Glutamatergic neuron (in vitro differentiated cells): ENCODE measurements at regions not wholly inside any gene's neighbourhood (a gene's known extent, or its start where the extent isn't known, plus 50 kb on each side); places are given as distances from the start of the nearest gene placed in this dataset.

Source experiments
- DNase-seq: peaks from one replicate; pipeline ENCODE4 v3.0.0; 2022
- H3K27ac Mint-ChIP-seq: one replicate; pipeline ENCODE4 v1.8.0; 2020; ENCODE audit warnings: mild to moderate bottlenecking, mixed read lengths, inconsistent platforms; ENCODE audit not compliant: unreplicated experiment
- H3K27me3 Mint-ChIP-seq: one replicate; pipeline ENCODE4 v1.8.0; 2020; ENCODE audit warnings: mild to moderate bottlenecking, moderate library complexity, mixed read lengths, inconsistent platforms; ENCODE audit not compliant: unreplicated experiment
- H3K36me3 Mint-ChIP-seq: one replicate; pipeline ENCODE4 v1.8.0; 2020; ENCODE audit warnings: mild to moderate bottlenecking, mixed read lengths, inconsistent platforms; ENCODE audit not compliant: unreplicated experiment
- H3K4me1 Mint-ChIP-seq: one replicate; pipeline ENCODE4 v1.8.0; 2020; ENCODE audit warnings: mild to moderate bottlenecking, low read depth, mixed read lengths, inconsistent platforms; ENCODE audit not compliant: unreplicated experiment
- H3K4me3 Mint-ChIP-seq: one replicate; pipeline ENCODE4 v1.8.0; 2020; ENCODE audit warnings: mild to moderate bottlenecking, mixed read lengths, inconsistent platforms; ENCODE audit not compliant: unreplicated experiment
- H3K9me3 Mint-ChIP-seq: one replicate; pipeline ENCODE4 v1.8.0; 2020; ENCODE audit warnings: mild to moderate bottlenecking, moderate library complexity, mixed read lengths, inconsistent platforms; ENCODE audit not compliant: unreplicated experiment
- TF ChIP-seq, protein P1 (sequence below): fragments of 200-600 bp; sonication (generic); IDR thresholded peaks from one replicate; pipeline ENCODE4 v1.5.0; 2021; ENCODE audit not compliant: partially characterized antibody, unreplicated experiment

DNA sequence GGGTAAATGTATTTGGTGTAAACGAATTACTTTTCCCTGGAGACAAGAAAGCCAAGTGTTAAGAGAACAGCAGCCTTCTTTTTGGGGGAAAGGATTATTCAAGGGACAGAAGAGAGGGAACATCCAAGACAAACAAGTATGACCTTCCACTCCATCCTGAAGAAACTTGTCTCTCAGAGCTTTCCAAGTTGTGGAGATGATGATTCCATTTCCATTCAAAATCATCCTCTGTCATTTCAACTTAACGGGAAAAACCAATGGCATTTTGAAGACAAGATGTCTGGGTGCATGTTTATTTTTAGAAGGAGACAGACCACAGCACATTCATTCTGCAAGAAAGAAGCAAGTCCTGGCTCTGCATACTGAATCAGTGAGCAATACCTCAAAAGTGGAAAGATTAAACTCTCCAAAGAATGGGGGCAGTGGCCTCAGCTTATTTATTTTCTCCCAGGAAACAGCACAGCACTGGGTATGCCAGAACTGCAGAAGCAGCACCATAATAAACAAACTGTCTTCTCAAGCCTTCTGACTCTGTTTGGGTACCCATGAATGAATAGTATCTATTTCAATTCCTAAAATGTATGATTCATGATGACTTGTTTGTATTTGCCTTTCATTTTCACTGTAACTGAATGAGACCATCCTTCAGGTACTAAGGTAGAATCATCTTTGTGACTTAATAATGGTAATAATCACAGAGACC is 541.0 kb downstream of the RFC3 start:
- TF ChIP-seq, protein P1, sequence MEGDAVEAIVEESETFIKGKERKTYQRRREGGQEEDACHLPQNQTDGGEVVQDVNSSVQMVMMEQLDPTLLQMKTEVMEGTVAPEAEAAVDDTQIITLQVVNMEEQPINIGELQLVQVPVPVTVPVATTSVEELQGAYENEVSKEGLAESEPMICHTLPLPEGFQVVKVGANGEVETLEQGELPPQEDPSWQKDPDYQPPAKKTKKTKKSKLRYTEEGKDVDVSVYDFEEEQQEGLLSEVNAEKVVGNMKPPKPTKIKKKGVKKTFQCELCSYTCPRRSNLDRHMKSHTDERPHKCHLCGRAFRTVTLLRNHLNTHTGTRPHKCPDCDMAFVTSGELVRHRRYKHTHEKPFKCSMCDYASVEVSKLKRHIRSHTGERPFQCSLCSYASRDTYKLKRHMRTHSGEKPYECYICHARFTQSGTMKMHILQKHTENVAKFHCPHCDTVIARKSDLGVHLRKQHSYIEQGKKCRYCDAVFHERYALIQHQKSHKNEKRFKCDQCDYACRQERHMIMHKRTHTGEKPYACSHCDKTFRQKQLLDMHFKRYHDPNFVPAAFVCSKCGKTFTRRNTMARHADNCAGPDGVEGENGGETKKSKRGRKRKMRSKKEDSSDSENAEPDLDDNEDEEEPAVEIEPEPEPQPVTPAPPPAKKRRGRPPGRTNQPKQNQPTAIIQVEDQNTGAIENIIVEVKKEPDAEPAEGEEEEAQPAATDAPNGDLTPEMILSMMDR = no peak
- Mint-ChIP-seq H3K27me3 (peaks cover 7% of the 10 kb centered on the region), H3K27ac (no peak overlapping the region), H3K4me3 (no peak overlapping the region), H3K9me3 (peaks cover 4% of the 10 kb centered on the region), H3K4me1 (peaks cover 8% of the 10 kb centered on the region), H3K36me3 (no peaks in the 10 kb centered on the region)
- DNase-seq = no peak

DNA sequence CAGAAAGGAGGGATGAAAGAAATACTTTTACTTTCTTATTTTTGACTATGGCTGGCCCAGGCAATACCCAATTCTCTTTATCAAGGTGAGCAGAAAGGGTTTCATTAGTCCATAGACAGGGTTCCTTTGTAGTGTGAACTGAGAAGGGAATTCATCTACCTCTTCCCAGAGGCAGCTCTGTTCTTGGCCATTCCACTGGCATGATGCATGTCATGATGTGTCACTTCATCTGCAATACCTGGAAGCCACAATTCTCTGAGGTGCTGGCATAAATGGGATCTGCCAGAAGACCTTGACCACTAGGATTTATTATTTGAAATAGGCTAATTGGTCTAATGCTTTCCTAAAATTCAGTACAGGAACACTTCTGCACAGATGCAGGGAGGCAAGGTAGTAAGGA is 542.8 kb downstream of the RFC3 start:
- DNase-seq = no peak
- no peak overlapping the region for H3K4me3 Mint-ChIP-seq
- H3K27ac Mint-ChIP-seq = no peak overlapping the region
- H3K4me1 Mint-ChIP-seq = peaks cover 8% of the 10 kb centered on the region
- H3K9me3 Mint-ChIP-seq = peaks cover 2% of the 10 kb centered on the region
- no peaks in the 10 kb centered on the region for H3K36me3 Mint-ChIP-seq
- H3K27me3 Mint-ChIP-seq = peaks cover 7% of the 10 kb centered on the region
- TF ChIP-seq, protein P1 = no peak

DNA sequence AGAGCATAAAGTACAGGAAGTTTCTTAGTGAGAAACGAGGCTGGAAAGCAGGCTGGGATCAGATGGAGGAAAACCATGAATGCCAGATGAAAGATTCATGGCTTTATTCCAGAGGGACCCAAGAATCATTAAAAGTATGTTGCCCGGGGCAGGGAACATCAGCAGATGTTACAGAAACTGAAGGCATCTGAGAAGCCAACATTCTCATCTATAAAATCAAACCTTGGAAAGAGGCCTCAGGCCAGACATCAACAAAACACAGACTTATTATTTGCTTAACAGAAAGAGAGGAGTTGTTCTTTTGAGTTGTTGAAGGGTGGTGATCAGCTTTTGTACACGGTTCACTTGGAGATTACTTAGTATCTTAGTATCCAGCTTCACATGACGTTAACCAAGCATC is 543.6 kb downstream of the RFC3 start:
- peaks cover 7% of the 10 kb centered on the region for H3K27me3 Mint-ChIP-seq
- H3K4me3 Mint-ChIP-seq = no peak overlapping the region
- peaks cover 2% of the 10 kb centered on the region for H3K9me3 Mint-ChIP-seq
- H3K4me1 Mint-ChIP-seq = peaks cover 8% of the 10 kb centered on the region
- H3K36me3 Mint-ChIP-seq = no peaks in the 10 kb centered on the region
- DNase-seq = no peak
- H3K27ac Mint-ChIP-seq = no peak overlapping the region
- TF ChIP-seq, protein P1 = no peak

DNA sequence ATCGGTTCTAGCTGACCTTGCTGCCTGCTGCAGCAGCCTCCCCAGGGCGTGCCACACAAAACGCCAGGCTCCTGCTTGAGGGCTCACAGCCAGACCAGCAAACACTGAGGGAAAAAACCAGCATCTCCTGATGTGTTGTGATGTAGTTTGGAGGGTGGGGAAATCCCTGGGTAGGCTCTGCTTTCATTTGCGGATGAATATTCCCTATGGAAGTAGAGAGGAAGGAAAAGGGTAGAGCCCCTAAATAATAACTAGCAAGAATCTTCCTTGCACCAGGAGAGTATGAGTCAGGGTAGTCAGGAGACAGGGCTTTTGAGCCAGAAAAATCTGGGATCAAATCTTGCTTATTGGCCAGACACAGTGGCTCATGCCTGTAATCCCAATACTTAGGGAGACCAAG is 545.3 kb downstream of the RFC3 start:
- peaks cover 7% of the 10 kb centered on the region for H3K27me3 Mint-ChIP-seq
- peaks cover 2% of the 10 kb centered on the region for H3K9me3 Mint-ChIP-seq
- no peak for DNase-seq
- no peak overlapping the region for H3K27ac Mint-ChIP-seq
- no peak overlapping the region for H3K4me3 Mint-ChIP-seq
- no peaks in the 10 kb centered on the region for H3K36me3 Mint-ChIP-seq
- TF ChIP-seq, protein P1 = no peak
- peaks cover 8% of the 10 kb centered on the region for H3K4me1 Mint-ChIP-seq

DNA sequence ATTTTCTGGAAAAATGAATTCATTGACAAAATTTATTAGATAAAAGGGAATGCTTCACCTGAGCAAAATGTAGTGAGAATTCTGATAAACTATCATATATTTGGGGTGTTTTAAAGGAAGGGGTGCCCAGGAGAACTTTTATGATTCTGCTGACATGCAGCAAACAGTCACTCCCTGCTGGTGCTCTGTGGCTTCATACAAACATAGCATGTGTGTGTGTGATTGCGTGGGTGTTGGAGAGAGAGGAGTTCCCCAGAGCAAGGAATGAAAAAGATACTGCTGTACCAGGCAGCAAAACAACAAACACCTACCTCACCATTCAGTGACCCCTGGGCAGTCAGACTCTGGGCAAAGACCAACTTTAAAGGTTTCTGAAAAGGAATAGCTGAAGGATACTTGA is 546.7 kb downstream of the RFC3 start:
- DNase-seq = no peak
- Mint-ChIP-seq H3K27ac (no peak overlapping the region), H3K4me1 (peaks cover 8% of the 10 kb centered on the region), H3K36me3 (no peaks in the 10 kb centered on the region), H3K9me3 (peaks cover 2% of the 10 kb centered on the region), H3K4me3 (no peak overlapping the region), H3K27me3 (peaks cover 7% of the 10 kb centered on the region)
- TF ChIP-seq, protein P1 = no peak
